HCT116 (cell line): ENCODE measurements at regions not wholly inside any gene's neighbourhood (a gene's known extent, or its start where the extent isn't known, plus 50 kb on each side); places are given as distances from the start of the nearest gene placed in this dataset.

Experiments used
- ATAC-seq: fragments of 200-7000 bp; cut with Tn5 transposase; 2 replicates; pipeline ENCODE4 v1.9.1; 2020; ENCODE audit warnings: mild to moderate bottlenecking, moderate library complexity
- BruUV-seq: library from RNA; stranded (reverse); fragments of 400-500 nt; replicated peaks from 2 replicates; lab custom pipeline; 2021; lab: Mats Ljungman, UMichigan
- CTCF ChIA-PET: fragments of 300-600 bp; sonication (Branson Sonifier 250); formaldehyde crosslinking; loops from one replicate; lab custom pipeline; 2021; ENCODE audit warnings: antibody characterized with exemption; lab: Charles Lee
- POLR2A ChIA-PET: fragments of 300-600, 350-600 bp; sonication (Branson Sonifier 250); formaldehyde crosslinking; loops from one replicate; lab custom pipeline; 2021; ENCODE audit warnings: antibody characterized with exemption; lab: Charles Lee
- RAD21 ChIA-PET, 2 experiments: fragments of 300-600 bp; sonication (Branson Sonifier 250); formaldehyde crosslinking; loops; one replicate each; lab custom pipeline; 2023; ENCODE audit warnings: low total read pairs in 2 of 2; ENCODE audit not compliant: uncharacterized antibody in 2 of 2, unreplicated experiment in 2 of 2, low non-redundant PET in 1 of 2; lab: Charles Lee
- DNase-seq: peaks from one replicate; pipeline ENCODE4 v3.0.0-alpha.2; 2010; ENCODE audit warnings: low read depth, low spot score
- H2AFZ ChIP-seq: fragments of 200-600 bp; shearing (Covaris generic), sonication (generic); 2 replicates; pipeline ENCODE4 v1.6.1; 2017; ENCODE audit warnings: low read depth, mixed run types, mixed read lengths, antibody characterized with exemption, low read length; ENCODE audit not compliant: poor library complexity, severe bottlenecking
- H3K27ac ChIP-seq: 2 replicates; pipeline ENCODE4 v1.5.1; 2012; ENCODE audit warnings: low read depth, low read length
- H3K27me3 ChIP-seq: fragments of 200-600 bp; sonication (generic); 2 replicates; pipeline ENCODE4 v1.6.1; 2016; ENCODE audit warnings: mixed run types, low read length, mixed read lengths; ENCODE audit not compliant: insufficient read depth
- H3K36me3 ChIP-seq, 2 experiments: fragments of 200-500 bp in 1 of 2; fragments of 200-600 bp in 1 of 2; sonication (Bioruptor generic) in 1 of 2; sonication (generic) in 1 of 2; 2 replicates each; pipeline versions ENCODE4 v1.5.1 to v1.6.1; 2014 to 2016; ENCODE audit warnings: low read length in 2 of 2, inconsistent platforms in 1 of 2, mixed read lengths in 1 of 2, mixed run types in 1 of 2; ENCODE audit not compliant: insufficient read depth in 2 of 2, control insufficient read depth in 1 of 2
- H3K4me1 ChIP-seq, 2 experiments: fragments of 200-600 bp in 1 of 2; sonication (generic) in 1 of 2; 2 replicates each; pipeline versions ENCODE4 v1.5.1 to v1.6.1; 2012 to 2017; ENCODE audit warnings: low read length in 2 of 2, inconsistent platforms in 1 of 2, mild to moderate bottlenecking in 1 of 2, mixed read lengths in 1 of 2, mixed run types in 1 of 2, moderate library complexity in 1 of 2; ENCODE audit not compliant: insufficient read depth in 2 of 2, control insufficient read depth in 1 of 2
- H3K4me2 ChIP-seq: fragments of 200-600 bp; sonication (generic); 2 replicates; pipeline ENCODE4 v1.6.1; 2017; ENCODE audit warnings: mixed run types, low read length, mixed read lengths
- H3K4me3 ChIP-seq, 2 experiments: fragments of 200-600 bp in 1 of 2; sonication (generic) in 1 of 2; replicated peaks in 1 of 2; 2 replicates each; pipeline ENCODE4 v1.5.1; 2011 to 2016; ENCODE audit warnings: low read length in 2 of 2, control low read depth in 1 of 2, low read depth in 1 of 2, mild to moderate bottlenecking in 1 of 2, mixed read lengths in 1 of 2, mixed run types in 1 of 2
- H3K79me2 ChIP-seq: fragments of 200-600 bp; sonication (generic); 2 replicates; pipeline ENCODE4 v1.6.1; 2017; ENCODE audit warnings: mild to moderate bottlenecking, mixed run types, low read length, moderate library complexity, mixed read lengths; ENCODE audit not compliant: insufficient read depth
- H3K9ac ChIP-seq: fragments of 200-600 bp; sonication (generic); 2 replicates; pipeline ENCODE4 v1.6.1; 2016; ENCODE audit warnings: low read length, mixed read lengths
- H3K9me2 ChIP-seq: fragments of 200-600 bp; sonication (generic), shearing (Covaris generic); 2 replicates; pipeline ENCODE4 v1.6.1; 2017; ENCODE audit warnings: mixed run types, mild to moderate bottlenecking, moderate library complexity; ENCODE audit not compliant: insufficient read depth
- H3K9me3 ChIP-seq, 2 experiments: fragments of 200-500 bp in 1 of 2; fragments of 200-600 bp in 1 of 2; sonication (Bioruptor generic) in 1 of 2; sonication (generic) in 1 of 2; 2 replicates each; pipeline ENCODE4 v1.6.1; 2014 to 2017; ENCODE audit warnings: low read length in 2 of 2, mixed read lengths in 2 of 2, inconsistent platforms in 1 of 2, low read depth in 1 of 2, mild to moderate bottlenecking in 1 of 2, mixed run types in 1 of 2, moderate library complexity in 1 of 2; ENCODE audit not compliant: control insufficient read depth in 1 of 2, insufficient read depth in 1 of 2
- H4K20me1 ChIP-seq: fragments of 200-600 bp; sonication (generic), shearing (Covaris generic); 2 replicates; pipeline ENCODE4 v1.6.1; 2017; ENCODE audit warnings: mixed run types, mild to moderate bottlenecking, moderate library complexity; ENCODE audit not compliant: insufficient read depth
- CBX3 ChIP-seq: IDR thresholded peaks from 2 replicates; pipeline ENCODE4 v1.6.1; 2012; ENCODE audit warnings: low read depth
- CEBPB ChIP-seq: IDR thresholded peaks from 2 replicates; pipeline ENCODE4 v1.6.1; 2012; ENCODE audit warnings: low read depth
- EGR1 ChIP-seq: IDR thresholded peaks from 2 replicates; pipeline ENCODE4 v1.6.1; 2012; ENCODE audit warnings: low read depth
- ELF1 ChIP-seq: IDR thresholded peaks from 2 replicates; pipeline ENCODE4 v1.6.1; 2012; ENCODE audit warnings: low read depth, borderline replicate concordance
- EZH2phosphoT487 ChIP-seq: fragments of 200-600 bp; IDR thresholded peaks from 2 replicates; pipeline ENCODE4 v1.6.1; 2018; ENCODE audit warnings: antibody characterized with exemption, borderline replicate concordance
- FOSL1 ChIP-seq: IDR thresholded peaks from 2 replicates; pipeline ENCODE4 v1.6.1; 2012; ENCODE audit warnings: low read depth
- JUND ChIP-seq: IDR thresholded peaks from 2 replicates; pipeline ENCODE4 v1.6.1; 2012
- POLR2A ChIP-seq: IDR thresholded peaks from 2 replicates; pipeline ENCODE4 v1.7.0; 2011; ENCODE audit warnings: borderline replicate concordance; ENCODE audit not compliant: insufficient read depth, insufficient read length; ENCODE audit errors: extremely low read depth
- RAD21 ChIP-seq: IDR thresholded peaks from 2 replicates; pipeline ENCODE4 v1.6.1; 2012; ENCODE audit warnings: low read depth, mild to moderate bottlenecking
- SIN3A ChIP-seq: IDR thresholded peaks from 2 replicates; pipeline ENCODE4 v1.6.1; 2012; ENCODE audit warnings: low read depth
- SRF ChIP-seq: IDR thresholded peaks from 2 replicates; pipeline ENCODE4 v1.6.1; 2012; ENCODE audit warnings: low read depth
- TCF7L2 ChIP-seq: IDR thresholded peaks from 2 replicates; pipeline ENCODE4 v1.7.0; 2011; ENCODE audit warnings: borderline replicate concordance, inconsistent platforms; ENCODE audit not compliant: insufficient read depth, insufficient read length; ENCODE audit errors: extremely low read depth
- YY1 ChIP-seq: IDR thresholded peaks from 2 replicates; pipeline ENCODE4 v1.6.1; 2011; ENCODE audit warnings: low read length, low read depth, moderate library complexity, mild to moderate bottlenecking; ENCODE audit not compliant: insufficient replicate concordance; ENCODE audit errors: extremely low read depth
- ZFX ChIP-seq: fragments of 450-650 bp; IDR thresholded peaks from 2 replicates; pipeline ENCODE4 v1.6.1; 2017
- ZNF274 ChIP-seq: fragments of 200-500 bp; sonication (Bioruptor generic); IDR thresholded peaks from 2 replicates; pipeline ENCODE4 v1.6.1; 2014; ENCODE audit warnings: mild to moderate bottlenecking, low read depth, low read length, inconsistent platforms
- intact Hi-C: fragments of 100-400 bp; cut with micrococcal nuclease; formaldehyde crosslinking; loops from 2 replicates; pipeline ENCODE4 v1.10.0; 2022
- TF ChIP-seq, protein P1 (sequence below): IDR thresholded peaks from 2 replicates; pipeline ENCODE4 v1.6.1; 2012; ENCODE audit warnings: low read depth
- TF ChIP-seq, protein P2 (sequence below): IDR thresholded peaks from 2 replicates; pipeline ENCODE4 v1.6.1; 2011; ENCODE audit warnings: mild to moderate bottlenecking, low read length, moderate library complexity; ENCODE audit not compliant: insufficient replicate concordance; ENCODE audit errors: extremely low read depth
- TF ChIP-seq, protein P3 (sequence below), 3 experiments: fragments of 200-600 bp in 1 of 3; sonication (generic) in 1 of 3; IDR thresholded peaks in 2 of 3; conservative IDR thresholded peaks in 1 of 3; 2 replicates each; pipeline ENCODE4 v1.5.1; 2012 to 2017; ENCODE audit warnings: low read depth in 2 of 3, low read length in 2 of 3, antibody characterized with exemption in 1 of 3, borderline replicate concordance in 1 of 3, control low read depth in 1 of 3, mild to moderate bottlenecking in 1 of 3, mixed read lengths in 1 of 3, mixed run types in 1 of 3, moderate library complexity in 1 of 3; ENCODE audit not compliant: insufficient read depth in 1 of 3
- TF ChIP-seq, protein P4 (sequence below): IDR thresholded peaks from 2 replicates; pipeline ENCODE4 v1.6.1; 2012

DNA sequence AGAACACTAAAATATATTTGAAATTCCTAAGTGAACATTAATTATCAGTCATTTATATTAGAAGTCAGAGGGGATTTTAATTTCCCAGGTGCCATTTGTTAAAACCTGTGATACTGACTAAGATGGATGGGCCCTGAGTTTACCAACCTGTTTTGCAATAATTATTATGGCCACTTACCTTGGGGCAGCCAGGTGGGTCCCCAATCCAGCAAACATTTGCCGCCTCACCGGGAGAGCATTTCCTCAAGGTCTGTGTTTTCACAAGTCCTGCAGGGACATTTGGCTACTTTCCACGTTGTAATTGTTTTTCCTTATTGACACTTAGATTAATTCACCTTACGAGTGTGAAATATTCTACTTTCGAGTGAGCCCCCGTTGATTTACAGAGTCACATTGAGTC is 251.2 kb upstream of the PPP2R2D start (continued):
- no peak for TF ChIP-seq EZH2phosphoT487

DNA sequence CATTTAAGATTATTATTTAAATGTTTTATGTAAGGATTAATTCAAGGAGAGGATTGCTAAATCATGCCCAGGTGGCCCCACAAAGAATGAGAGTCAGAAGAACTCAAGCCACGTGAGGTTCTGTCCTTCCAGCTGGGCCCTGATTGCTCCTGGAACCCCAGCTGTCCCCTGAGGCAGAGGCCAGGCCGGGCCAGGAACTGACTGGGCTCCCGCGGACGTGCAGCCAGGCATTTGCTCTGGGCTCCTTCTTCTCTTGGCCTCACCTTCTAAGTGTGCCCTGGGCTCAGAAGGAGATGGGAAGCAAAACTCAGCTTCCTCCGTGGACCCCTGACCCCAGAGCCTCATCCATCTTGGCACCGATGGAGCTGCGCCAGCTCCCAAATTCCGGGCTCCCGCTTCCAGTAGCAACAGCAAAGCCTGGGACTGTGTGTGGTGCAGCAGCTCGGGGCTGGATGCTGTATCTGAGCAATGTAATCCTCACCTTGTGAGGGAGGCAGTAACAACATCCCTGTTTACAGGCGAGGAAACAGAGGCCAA is 250.6 kb upstream of the PPP2R2D start:
- intact Hi-C loops, result no loop called here
- H3K9me2 ChIP-seq, result no peaks in the 10 kb centered on the region
- H4K20me1 ChIP-seq, result no peaks in the 10 kb centered on the region
- no peaks in the 10 kb centered on the region for H3K4me1 ChIP-seq
- H3K27me3 ChIP-seq, result no peaks in the 10 kb centered on the region
- no peak overlapping the region for H3K4me3 ChIP-seq
- no peak overlapping the region for H2AFZ ChIP-seq
- no peak overlapping the region for H3K4me2 ChIP-seq
- H3K36me3 ChIP-seq, result no peaks in the 10 kb centered on the region
- RAD21 ChIA-PET, result no interaction called here
- BruUV-seq, result no TSS peak
- H3K27ac ChIP-seq, result no peak overlapping the region
- no peak for ATAC-seq
- CTCF ChIA-PET, result no interaction called here
- no peak for DNase-seq
- POLR2A ChIA-PET, result no interaction called here
- no peak overlapping the region for H3K9ac ChIP-seq
- no peaks in the 10 kb centered on the region for H3K9me3 ChIP-seq
- no peaks in the 10 kb centered on the region for H3K79me2 ChIP-seq
- TF ChIP-seq ZFX (no peak), ELF1 (no peak), CEBPB (no peak), FOSL1 (no peak), POLR2A (no peak), TCF7L2 (no peak), CBX3 (no peak), YY1 (no peak), EZH2phosphoT487 (no peak), ZNF274 (no peak), SIN3A (no peak), SRF (no peak), JUND (no peak), EGR1 (no peak), RAD21 (no peak)
- TF ChIP-seq, protein P1, sequence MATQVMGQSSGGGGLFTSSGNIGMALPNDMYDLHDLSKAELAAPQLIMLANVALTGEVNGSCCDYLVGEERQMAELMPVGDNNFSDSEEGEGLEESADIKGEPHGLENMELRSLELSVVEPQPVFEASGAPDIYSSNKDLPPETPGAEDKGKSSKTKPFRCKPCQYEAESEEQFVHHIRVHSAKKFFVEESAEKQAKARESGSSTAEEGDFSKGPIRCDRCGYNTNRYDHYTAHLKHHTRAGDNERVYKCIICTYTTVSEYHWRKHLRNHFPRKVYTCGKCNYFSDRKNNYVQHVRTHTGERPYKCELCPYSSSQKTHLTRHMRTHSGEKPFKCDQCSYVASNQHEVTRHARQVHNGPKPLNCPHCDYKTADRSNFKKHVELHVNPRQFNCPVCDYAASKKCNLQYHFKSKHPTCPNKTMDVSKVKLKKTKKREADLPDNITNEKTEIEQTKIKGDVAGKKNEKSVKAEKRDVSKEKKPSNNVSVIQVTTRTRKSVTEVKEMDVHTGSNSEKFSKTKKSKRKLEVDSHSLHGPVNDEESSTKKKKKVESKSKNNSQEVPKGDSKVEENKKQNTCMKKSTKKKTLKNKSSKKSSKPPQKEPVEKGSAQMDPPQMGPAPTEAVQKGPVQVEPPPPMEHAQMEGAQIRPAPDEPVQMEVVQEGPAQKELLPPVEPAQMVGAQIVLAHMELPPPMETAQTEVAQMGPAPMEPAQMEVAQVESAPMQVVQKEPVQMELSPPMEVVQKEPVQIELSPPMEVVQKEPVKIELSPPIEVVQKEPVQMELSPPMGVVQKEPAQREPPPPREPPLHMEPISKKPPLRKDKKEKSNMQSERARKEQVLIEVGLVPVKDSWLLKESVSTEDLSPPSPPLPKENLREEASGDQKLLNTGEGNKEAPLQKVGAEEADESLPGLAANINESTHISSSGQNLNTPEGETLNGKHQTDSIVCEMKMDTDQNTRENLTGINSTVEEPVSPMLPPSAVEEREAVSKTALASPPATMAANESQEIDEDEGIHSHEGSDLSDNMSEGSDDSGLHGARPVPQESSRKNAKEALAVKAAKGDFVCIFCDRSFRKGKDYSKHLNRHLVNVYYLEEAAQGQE, result no peak
- TF ChIP-seq, protein P2, sequence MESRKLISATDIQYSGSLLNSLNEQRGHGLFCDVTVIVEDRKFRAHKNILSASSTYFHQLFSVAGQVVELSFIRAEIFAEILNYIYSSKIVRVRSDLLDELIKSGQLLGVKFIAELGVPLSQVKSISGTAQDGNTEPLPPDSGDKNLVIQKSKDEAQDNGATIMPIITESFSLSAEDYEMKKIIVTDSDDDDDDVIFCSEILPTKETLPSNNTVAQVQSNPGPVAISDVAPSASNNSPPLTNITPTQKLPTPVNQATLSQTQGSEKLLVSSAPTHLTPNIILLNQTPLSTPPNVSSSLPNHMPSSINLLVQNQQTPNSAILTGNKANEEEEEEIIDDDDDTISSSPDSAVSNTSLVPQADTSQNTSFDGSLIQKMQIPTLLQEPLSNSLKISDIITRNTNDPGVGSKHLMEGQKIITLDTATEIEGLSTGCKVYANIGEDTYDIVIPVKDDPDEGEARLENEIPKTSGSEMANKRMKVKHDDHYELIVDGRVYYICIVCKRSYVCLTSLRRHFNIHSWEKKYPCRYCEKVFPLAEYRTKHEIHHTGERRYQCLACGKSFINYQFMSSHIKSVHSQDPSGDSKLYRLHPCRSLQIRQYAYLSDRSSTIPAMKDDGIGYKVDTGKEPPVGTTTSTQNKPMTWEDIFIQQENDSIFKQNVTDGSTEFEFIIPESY, result no peak
- TF ChIP-seq, protein P3, sequence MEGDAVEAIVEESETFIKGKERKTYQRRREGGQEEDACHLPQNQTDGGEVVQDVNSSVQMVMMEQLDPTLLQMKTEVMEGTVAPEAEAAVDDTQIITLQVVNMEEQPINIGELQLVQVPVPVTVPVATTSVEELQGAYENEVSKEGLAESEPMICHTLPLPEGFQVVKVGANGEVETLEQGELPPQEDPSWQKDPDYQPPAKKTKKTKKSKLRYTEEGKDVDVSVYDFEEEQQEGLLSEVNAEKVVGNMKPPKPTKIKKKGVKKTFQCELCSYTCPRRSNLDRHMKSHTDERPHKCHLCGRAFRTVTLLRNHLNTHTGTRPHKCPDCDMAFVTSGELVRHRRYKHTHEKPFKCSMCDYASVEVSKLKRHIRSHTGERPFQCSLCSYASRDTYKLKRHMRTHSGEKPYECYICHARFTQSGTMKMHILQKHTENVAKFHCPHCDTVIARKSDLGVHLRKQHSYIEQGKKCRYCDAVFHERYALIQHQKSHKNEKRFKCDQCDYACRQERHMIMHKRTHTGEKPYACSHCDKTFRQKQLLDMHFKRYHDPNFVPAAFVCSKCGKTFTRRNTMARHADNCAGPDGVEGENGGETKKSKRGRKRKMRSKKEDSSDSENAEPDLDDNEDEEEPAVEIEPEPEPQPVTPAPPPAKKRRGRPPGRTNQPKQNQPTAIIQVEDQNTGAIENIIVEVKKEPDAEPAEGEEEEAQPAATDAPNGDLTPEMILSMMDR (IDR thresholded peaks at IDR 0.05 in 2 of 3, conservative IDR thresholded peaks at IDR 0.05 in 1 of 3; ENCODE audit: borderline replicate concordance in 1 of 3, insufficient read depth in 1 of 3, low read depth in 2 of 3, low read length in 2 of 3), result no peak
- TF ChIP-seq, protein P4, sequence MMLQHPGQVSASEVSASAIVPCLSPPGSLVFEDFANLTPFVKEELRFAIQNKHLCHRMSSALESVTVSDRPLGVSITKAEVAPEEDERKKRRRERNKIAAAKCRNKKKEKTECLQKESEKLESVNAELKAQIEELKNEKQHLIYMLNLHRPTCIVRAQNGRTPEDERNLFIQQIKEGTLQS, result no peak
